GM19438 (cell line): ENCODE measurements at regions not wholly inside any gene's neighbourhood (a gene's known extent, or its start where the extent isn't known, plus 50 kb on each side); places are given as distances from the start of the nearest gene placed in this dataset.

ENCODE experiments used
- ATAC-seq: cut with Tn5 transposase; IDR thresholded peaks from one replicate; pipeline ENCODE4 v1.9.1; 2021; ENCODE audit warnings: low read depth; ENCODE audit not compliant: unreplicated experiment

- no peak for ATAC-seq
Observed at GRCh38 chr22:49574881-49575702, 252.6 kb downstream of the BRD1 start.

DNA sequence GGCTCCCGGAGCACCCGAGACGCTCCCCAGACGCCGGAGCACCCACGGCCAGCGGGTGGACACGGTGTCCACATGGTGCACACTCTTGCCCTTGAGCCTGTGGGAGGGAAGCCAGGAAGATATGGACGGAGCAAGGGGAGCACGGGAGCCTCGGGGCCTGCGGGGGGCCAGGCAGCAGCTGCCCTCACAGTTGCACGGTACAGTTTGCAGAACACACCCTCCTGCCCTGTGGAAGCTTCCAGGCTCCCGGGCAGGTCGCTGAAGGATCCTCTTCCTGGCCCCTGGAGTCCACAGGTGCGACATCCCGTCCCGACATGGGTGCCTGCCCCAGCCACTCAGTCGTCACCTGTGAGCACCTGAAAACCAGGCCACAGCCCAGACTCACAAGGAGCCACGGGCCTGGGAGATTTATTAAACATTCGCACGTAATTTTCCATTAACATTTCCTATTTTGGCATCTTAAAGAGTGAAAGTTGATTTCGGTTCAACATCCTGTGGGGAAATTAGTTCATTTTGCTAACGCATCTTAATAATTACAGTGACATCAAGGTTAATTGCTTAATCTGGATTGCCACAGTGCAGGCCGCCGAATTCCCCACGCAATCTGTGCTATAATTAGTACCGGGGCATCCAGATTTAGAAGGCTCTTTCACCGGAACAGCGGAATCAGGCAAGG, 253.3 kb downstream of the BRD1 start:
- no peak for ATAC-seq

- no peak for ATAC-seq
Observed at GRCh38 chr22:49573109-49573765, 254.4 kb downstream of the BRD1 start.

- ATAC-seq: no peak
Observed at GRCh38 chr22:49571326-49571725, 256.3 kb downstream of the BRD1 start.

GRCh38 chr22:49570032-49570848, 257.4 kb downstream of the BRD1 start:
- ATAC-seq: no peak

DNA sequence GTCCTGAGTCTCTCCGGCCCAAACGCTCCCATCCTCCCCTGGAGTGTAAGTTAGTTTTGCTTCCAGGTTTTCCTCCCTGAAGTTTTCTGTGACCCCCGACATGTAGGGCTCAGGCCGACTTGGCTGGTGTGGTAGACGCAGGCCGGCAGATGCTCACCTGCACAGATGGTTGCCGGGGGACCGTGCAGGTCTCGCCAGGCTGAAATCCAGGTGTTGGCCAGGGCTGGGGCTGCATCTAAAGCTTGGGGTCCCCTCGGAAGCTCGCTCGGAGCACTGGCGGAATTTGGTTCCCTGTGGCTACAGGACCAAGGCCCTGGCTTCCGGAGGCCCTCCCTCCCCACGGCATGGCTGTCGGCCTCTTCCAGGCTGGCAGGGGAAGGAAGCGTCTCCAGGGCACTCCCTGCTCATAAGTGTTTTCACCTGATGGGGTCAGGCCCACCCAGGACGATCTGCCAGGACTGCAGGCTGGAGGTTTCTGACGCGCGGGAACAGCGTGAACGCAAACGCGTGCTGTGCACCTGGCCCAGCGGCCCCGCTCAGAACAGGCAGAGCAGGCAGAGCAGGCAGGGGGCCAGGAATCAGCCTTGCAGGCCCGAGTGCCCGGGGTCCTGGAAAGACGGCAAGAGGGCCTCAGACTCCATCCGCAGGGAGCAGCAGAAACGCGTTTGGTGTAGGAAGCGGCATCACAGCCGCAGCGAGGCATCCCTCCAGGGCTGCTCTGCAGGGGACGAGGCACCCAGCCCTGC, 258.2 kb downstream of the BRD1 start:
- ATAC-seq: no peak

- ATAC-seq: no peak
Observed at GRCh38 chr22:49568751-49569285, 258.9 kb downstream of the BRD1 start.

DNA sequence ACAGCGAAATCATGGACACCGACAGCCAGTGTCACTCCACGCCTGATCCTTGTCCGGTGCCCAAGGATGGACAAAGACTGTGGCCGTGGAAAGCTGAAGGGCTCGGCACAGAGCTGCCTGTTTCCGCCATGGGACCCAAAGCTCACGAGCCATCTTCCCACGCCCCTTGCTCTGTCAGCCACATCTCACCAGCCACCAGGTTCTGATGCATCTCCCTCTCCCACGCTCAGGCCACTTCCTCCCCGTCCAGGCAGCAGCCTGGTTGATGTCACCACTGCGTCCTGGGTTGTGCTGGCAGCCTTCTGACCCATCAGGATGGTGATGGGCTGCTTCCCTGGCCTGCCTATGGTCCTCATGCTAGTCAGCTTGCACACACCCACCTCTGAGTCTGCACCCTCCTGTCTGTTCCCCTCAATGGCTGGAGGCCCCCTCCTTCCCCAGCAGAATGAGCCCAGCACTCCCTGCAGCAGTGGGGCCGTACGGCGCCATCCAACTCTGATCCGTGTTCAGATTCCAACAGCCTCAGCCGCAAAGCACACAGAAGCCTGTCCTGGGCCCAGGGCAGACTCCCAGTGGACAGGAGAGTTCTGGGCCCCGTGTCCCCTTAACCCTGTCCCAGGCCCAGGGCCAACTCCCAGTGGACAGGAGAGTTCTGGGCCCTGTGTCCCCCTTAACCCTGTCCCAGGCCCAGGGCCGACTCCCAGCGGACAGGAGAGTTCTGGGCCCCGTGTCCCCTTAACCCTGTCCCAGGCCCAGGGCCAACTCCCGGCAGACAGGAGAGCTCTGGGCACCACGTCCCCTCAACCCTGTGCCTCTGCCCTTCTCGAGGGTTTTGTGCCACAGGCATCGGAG, 259.5 kb downstream of the BRD1 start:
- no peak for ATAC-seq

DNA sequence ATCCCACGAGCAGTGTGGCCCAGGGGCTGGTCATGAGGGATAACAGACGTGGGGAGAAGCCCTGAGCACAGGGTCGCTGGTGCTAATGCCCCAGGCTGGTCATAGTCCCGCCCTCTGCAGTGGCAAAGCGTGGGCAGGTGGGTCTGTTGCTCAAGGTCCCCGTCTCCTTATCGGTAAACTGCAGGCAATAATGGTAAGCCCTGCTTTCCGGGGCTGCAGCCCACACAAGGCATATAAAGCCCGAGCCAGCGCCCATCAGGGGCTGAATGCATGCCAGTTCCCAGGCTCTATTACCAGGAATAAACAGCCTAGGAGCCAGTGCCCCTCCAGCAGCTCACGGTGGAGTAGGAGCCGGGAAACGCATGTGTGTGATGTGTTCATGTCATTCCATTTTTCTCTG, 261.0 kb downstream of the BRD1 start:
- no peak for ATAC-seq

DNA sequence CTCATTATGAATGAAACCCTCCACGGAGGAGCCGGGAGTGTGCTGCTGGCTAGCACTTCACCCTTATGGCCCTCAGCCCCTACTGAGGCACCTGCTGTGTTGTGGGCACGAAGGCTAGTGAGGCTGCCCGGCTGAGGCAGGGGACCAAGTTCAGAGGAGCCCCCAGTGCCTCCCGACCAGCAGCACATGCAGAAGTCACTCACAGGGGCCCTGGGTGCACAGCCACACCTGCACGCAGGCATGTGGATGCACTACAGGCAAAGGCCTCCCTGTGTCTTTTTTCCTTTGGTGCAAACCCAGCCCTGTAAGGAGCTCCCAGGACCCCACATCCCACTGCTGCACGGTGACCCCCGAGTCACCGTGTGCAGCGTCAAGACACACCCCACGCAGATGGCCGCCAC, 261.5 kb downstream of the BRD1 start:
- ATAC-seq: no peak

DNA sequence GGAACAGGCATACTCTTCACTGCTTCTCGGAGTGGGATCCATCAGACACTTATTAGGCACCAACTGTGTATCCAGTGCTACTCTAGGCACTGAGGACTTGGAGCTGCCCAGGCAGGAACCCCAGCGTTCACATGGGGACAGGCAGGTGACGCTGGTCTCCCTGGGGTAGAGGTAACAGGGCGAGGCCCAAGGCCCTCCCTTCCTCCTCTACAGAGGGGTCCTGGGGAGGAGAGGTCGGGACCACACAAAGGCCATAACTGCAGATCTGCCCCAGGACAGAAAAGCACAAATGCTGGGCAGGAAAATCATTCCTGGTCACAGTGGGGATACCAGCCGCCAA, 262.2 kb downstream of the BRD1 start:
- no peak for ATAC-seq

DNA sequence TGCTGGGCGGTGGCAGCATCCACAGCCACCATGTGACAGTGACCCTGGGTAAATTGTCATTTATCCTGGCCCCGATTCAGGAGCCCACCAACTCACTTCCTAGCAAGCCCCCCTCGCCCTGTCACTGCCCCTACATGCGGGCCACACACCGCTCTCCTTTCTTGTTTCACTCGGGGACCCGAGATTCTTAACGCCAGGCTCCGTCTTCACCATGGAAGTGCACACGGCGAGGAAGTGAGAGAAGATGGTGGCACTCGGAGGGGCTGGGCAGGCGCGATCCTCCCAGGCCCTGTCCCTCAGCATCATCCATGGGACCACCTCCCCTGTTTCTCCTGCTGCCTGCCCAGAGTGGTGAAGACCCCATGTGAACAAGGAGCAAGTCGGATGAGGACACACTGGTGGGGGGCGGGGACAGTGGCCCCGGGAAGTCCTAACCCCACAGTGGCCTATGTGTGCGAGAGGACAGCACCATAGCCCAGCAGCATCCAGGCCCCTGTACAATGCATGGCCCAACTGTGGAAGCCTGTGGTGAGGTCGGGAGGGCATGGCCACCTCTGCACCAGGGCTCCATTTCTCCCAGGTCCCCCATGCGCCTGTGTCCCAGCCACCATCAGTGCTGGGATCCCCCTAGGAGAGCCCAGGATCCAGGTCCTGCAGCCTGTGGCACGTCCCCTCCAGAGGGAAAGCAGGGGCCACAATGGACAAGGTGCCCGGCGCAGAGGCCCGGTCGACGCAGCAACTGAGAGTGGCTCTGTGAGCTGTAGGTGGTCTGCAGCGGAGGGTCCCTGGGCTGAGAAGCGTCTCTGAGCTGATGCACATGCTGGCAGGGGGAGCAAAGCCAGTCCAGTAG, 262.8 kb downstream of the BRD1 start:
- ATAC-seq: no peak

- ATAC-seq: no peak
Observed at GRCh38 chr22:49564054-49564453, 263.6 kb downstream of the BRD1 start.

DNA sequence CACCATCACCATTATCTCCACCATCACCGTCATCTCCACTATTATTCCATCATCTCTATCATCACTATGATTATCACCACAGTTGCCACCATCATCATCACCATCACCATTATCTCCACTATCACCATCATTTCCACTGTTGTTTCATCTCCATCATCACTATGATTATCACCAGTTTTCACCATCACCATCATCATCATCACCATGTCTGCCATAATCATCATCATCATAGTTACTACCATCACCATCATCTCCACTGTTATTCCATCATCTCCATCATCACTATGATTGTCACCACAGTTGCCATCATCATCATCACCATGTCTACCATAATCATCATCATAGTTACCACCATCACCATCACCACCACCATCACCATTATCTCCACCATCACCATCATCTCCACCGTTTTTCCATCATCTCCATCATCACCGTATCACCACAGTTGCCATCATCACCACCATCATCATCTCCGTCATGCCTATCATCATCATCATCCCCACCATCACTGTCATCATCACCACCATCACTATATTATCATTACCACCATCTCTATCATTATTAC, 264.9 kb downstream of the BRD1 start:
- no peak for ATAC-seq

GRCh38 chr22:49561976-49562375, 265.7 kb downstream of the BRD1 start:
- no peak for ATAC-seq

DNA sequence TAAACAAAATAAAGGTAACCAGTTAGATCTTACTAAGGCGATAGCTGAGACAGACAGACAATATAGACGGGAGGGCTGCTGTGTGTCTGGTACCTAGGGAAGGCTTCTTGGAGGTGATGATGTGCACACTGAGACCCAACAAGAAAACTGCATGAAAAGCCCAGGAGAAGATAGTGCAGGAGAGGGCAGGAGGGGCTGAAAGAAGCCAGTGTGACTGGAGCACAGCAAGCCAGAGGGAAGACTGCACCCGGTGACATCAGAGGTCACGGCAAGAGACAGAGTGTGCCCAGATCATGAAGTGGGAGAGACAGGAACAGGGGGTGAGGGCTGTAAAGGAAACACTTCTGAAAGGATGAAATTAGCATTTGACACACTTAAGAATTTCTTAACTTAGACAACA, 266.3 kb downstream of the BRD1 start:
- no peak for ATAC-seq

DNA sequence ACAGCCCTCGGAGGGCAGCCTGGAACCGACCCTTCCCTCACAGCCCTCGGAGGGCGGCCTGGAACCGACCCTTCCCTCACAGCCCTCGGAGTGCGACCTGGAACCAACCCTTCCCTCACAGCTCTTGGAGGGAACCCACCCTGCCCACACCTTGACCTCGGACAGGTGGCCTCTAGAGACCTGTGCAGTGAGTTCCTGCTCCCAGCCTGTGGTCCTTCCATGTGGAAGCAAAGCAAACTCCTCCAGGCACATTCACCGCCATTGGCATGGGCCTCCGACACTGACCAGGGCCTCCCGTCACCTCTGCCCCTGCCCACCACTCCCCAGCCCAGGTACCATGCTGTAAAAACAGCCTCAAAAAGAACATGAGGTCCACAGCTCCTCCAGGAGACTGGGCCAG, 272.1 kb downstream of the BRD1 start:
- ATAC-seq: no peak

DNA sequence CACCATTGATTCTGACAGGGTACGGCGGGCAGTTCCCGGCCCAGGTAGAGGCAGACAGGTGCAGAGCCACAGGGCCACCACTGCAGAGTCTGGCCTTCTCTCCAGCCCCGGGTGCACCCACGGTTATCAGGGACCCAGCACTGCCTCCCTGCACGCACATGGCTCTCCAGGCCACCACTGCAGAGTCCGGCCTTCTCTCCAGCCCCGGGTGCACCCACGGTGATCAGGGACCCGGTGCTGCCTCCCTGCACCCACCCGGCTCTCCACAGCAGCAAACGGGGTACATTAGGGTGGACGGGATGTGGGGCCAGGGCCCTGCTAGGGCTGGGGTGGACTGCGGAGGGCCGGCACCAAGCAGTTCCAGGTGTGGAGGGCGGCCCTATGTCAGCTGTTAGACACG, 272.9 kb downstream of the BRD1 start:
- no peak for ATAC-seq
